Spleen (tissue), 11 donors: ENCODE measurements at regions not wholly inside any gene's neighbourhood (a gene's known extent, or its start where the extent isn't known, plus 50 kb on each side); places are given as distances from the start of the nearest gene placed in this dataset.

Source experiments
- DNase-seq: peaks from one replicate; pipeline ENCODE4 v3.0.0-alpha.2; 2020
- H3K27ac ChIP-seq, 8 donors: fragments of 200-600 bp; sonication (generic) in 7 of 8; 1 replicate in 4 of 8; 2 replicates in 4 of 8; pipeline versions ENCODE4 v1.5.0 to v1.8.0; 2016 to 2021; ENCODE audit warnings: inconsistent platforms in 4 of 8, mild to moderate bottlenecking in 4 of 8, moderate library complexity in 1 of 8
- H3K27me3 ChIP-seq, 7 donors: fragments of 200-600 bp; sonication (generic) in 6 of 7; replicated peaks in 1 of 7; 1 replicate in 4 of 7; 2 replicates in 3 of 7; pipeline versions ENCODE4 v1.5.0 to v1.8.0; 2016 to 2021; ENCODE audit warnings: inconsistent platforms in 3 of 7, mild to moderate bottlenecking in 1 of 7
- H3K36me3 ChIP-seq, 6 donors: fragments of 200-600 bp; sonication (generic) in 5 of 6; 1 replicate in 4 of 6; 2 replicates in 2 of 6; pipeline versions ENCODE4 v1.5.0 to v1.8.0; 2016 to 2021; ENCODE audit warnings: inconsistent platforms in 2 of 6
- H3K4me1 ChIP-seq, 6 donors: fragments of 200-600 bp; sonication (generic) in 5 of 6; 1 replicate in 3 of 6; 2 replicates in 3 of 6; pipeline versions ENCODE4 v1.5.0 to v1.8.0; 2016 to 2021; ENCODE audit warnings: inconsistent platforms in 3 of 6
- H3K4me3 ChIP-seq, 8 donors: fragments of 200-600 bp; sonication (generic) in 7 of 8; 1 replicate in 4 of 8; 2 replicates in 4 of 8; pipeline versions ENCODE4 v1.5.0 to v1.8.0; 2016 to 2021; ENCODE audit warnings: inconsistent platforms in 4 of 8, mild to moderate bottlenecking in 4 of 8, moderate library complexity in 2 of 8
- H3K9me3 ChIP-seq, 8 donors: fragments of 200-600 bp; sonication (generic) in 7 of 8; 1 replicate in 4 of 8; 2 replicates in 4 of 8; pipeline versions ENCODE4 v1.5.0 to v1.8.0; 2016 to 2021; ENCODE audit warnings: inconsistent platforms in 4 of 8
- CTCF ChIP-seq, 11 experiments: fragments of 200-600 bp in 7 of 11; fragments of 450-650 bp in 4 of 11; sonication (generic) in 4 of 11; IDR thresholded peaks in 8 of 11; conservative IDR thresholded peaks in 3 of 11; 1 replicate in 7 of 11; 2 replicates in 4 of 11; pipeline versions ENCODE4 v1.4.0 to v1.8.0; 2016 to 2021; ENCODE audit warnings: antibody characterized with exemption in 11 of 11, inconsistent platforms in 4 of 11, mild to moderate bottlenecking in 1 of 11
- POLR2A ChIP-seq, 3 donors: fragments of 450-650 bp; IDR thresholded peaks; one replicate each; pipeline ENCODE4 v1.5.1; 2017; ENCODE audit warnings: antibody characterized with exemption in 3 of 3, mild to moderate bottlenecking in 1 of 3
- POLR2AphosphoS5 ChIP-seq, 3 donors: sonication (generic); formaldehyde crosslinking; IDR thresholded peaks; one replicate each; pipeline ENCODE4 v1.5.1; 2017; ENCODE audit warnings: antibody characterized with exemption in 3 of 3
- WGBS, 5 donors: extraction: QIAGEN DNeasy Blood & Tissue Kit in 3 of 5; methylation state at CpG; one replicate each; pipeline versions ENCODE4 v1.1.5 to v1.1.7; 2013 to 2018; 5-methylcytosine and 5-hydroxymethylcytosine counted together
- intact Hi-C: fragments of 100-400 bp; cut with DNase I; formaldehyde crosslinking; loops from one replicate; pipeline ENCODE4 v1.15.0; 2023; ENCODE audit warnings: low total_unique reads
- donor health status: healthy with polysubstance abuse.
- donor health status: DM: no; HTN: no; CAD: no; lungs with moderate emphysema.
- donor health status: DM: no; HTN: no; CAD: no.
- donor health status: Bipolar disorder and iron deficiency.
- donor health status: healthy.
- donor health status: DM: no; HTN: no; CAD: no.
- donor health status: DM: yes; HTN: yes; CAD: no.

- DNase-seq = no peak
- Histone ChIP-seq H3K36me3 (no peaks in the 10 kb centered on the region), H3K4me3 (no peak overlapping the region), H3K9me3 (no peaks in the 10 kb centered on the region), H3K27ac (no peak overlapping the region), H3K27me3 (no peaks in the 10 kb centered on the region), H3K4me1 (no peaks in the 10 kb centered on the region)
- intact Hi-C loops = no loop called here
- TF ChIP-seq CTCF (IDR thresholded peaks at IDR 0.05 in 8 of 11, conservative IDR thresholded peaks at IDR 0.05 in 3 of 11) (no peak), POLR2AphosphoS5 (IDR thresholded peaks at IDR 0.05) (no peak), POLR2A (IDR thresholded peaks at IDR 0.05) (no peak)
Measured at GRCh38 chr4:33054161-33054560, 2334.0 kb downstream of the PCDH7 start.

- no peaks in the 10 kb centered on the region for H3K36me3 ChIP-seq
- H3K27me3 ChIP-seq = no peaks in the 10 kb centered on the region
- TF ChIP-seq POLR2AphosphoS5 (IDR thresholded peaks at IDR 0.05) (no peak), CTCF (IDR thresholded peaks at IDR 0.05 in 8 of 11, conservative IDR thresholded peaks at IDR 0.05 in 3 of 11) (no peak), POLR2A (IDR thresholded peaks at IDR 0.05) (no peak)
- no peak overlapping the region for H3K27ac ChIP-seq
- no peak overlapping the region for H3K4me3 ChIP-seq
- intact Hi-C loops = no loop called here
- DNase-seq = no peak
- no peaks in the 10 kb centered on the region for H3K9me3 ChIP-seq
- no peaks in the 10 kb centered on the region for H3K4me1 ChIP-seq
- WGBS, 5 donors = 78 to 92% (median 86%) methylated on average over 3 of the region's 3 CpGs
Measured at GRCh38 chr4:33054656-33055196, 2334.6 kb downstream of the PCDH7 start.

GRCh38 chr4:33057736-33058135, 2337.6 kb downstream of the PCDH7 start:
- Histone ChIP-seq H3K4me1 (no peaks in the 10 kb centered on the region), H3K27me3 (no peaks in the 10 kb centered on the region), H3K27ac (no peak overlapping the region), H3K9me3 (no peaks in the 10 kb centered on the region), H3K36me3 (no peaks in the 10 kb centered on the region), H3K4me3 (no peak overlapping the region)
- 69 to 84% (median 76%) methylated on average over 1 of the region's 1 CpG for WGBS, 5 donors
- DNase-seq = no peak
- intact Hi-C loops = no loop called here
- no peak for TF ChIP-seq POLR2A (IDR thresholded peaks at IDR 0.05)

GRCh38 chr4:33058998-33059397, 2338.8 kb downstream of the PCDH7 start:
- TF ChIP-seq CTCF (IDR thresholded peaks at IDR 0.05 in 8 of 11, conservative IDR thresholded peaks at IDR 0.05 in 3 of 11) (no peak), POLR2AphosphoS5 (IDR thresholded peaks at IDR 0.05) (no peak), POLR2A (IDR thresholded peaks at IDR 0.05) (no peak)
- no peak for DNase-seq
- Histone ChIP-seq H3K4me1 (no peaks in the 10 kb centered on the region), H3K27me3 (no peaks in the 10 kb centered on the region), H3K36me3 (no peaks in the 10 kb centered on the region), H3K9me3 (no peaks in the 10 kb centered on the region), H3K4me3 (no peak overlapping the region), H3K27ac (no peak overlapping the region)
- intact Hi-C loops = no loop called here
